HepG2 (cell line): ENCODE measurements at regions not wholly inside any gene's neighbourhood (a gene's known extent, or its start where the extent isn't known, plus 50 kb on each side); places are given as distances from the start of the nearest gene placed in this dataset.

Experiments used
- ATAC-seq: fragments of 200-7000 bp; cut with Tn5 transposase; 3 replicates; pipeline ENCODE4 v1.9.1; 2020; ENCODE audit warnings: mild to moderate bottlenecking, moderate library complexity
- BruUV-seq: library from RNA; stranded (reverse); fragments of 400-500 nt; replicated peaks from 2 replicates; lab custom pipeline; 2021; lab: Mats Ljungman, UMichigan
- CTCF ChIA-PET: fragments of 300-600 bp; formaldehyde crosslinking; extraction: SDS; loops from one replicate; lab custom pipeline; 2021; ENCODE audit warnings: low total read pairs, inconsistent platforms, low intra/inter-chr PET ratio; lab: Yijun Ruan, JAX
- POLR2A ChIA-PET: fragments of 350-600 bp; sonication (Branson Sonifier 250); formaldehyde crosslinking; loops from one replicate; lab custom pipeline; 2020; ENCODE audit warnings: antibody characterized with exemption, inconsistent platforms; lab: Yijun Ruan, JAX
- DNase-seq: peaks from one replicate; pipeline ENCODE4 v3.0.0-alpha.2; 2015; ENCODE audit warnings: low spot score
- FAIRE-seq: peaks from 3 replicates; lab custom pipeline; 2011; peaks lifted over from hg19 to GRCh38; lab: Jason Lieb, UNC
- H2AFZ ChIP-seq: one replicate; pipeline ENCODE4 v1.6.1; 2011; ENCODE audit warnings: low read length, inconsistent platforms
- H3K27ac ChIP-seq: fragments of 300-600 bp; 3 replicates; pipeline ENCODE4 v1.8.0; 2011; ENCODE audit warnings: mixed run types, mild to moderate bottlenecking, mixed read lengths, low read length, inconsistent platforms; ENCODE audit not compliant: insufficient read depth; ENCODE audit errors: extremely low read length
- H3K27me3 ChIP-seq, 2 experiments: fragments of 200-600 bp in 1 of 2; 2 replicates in 1 of 2; 3 replicates in 1 of 2; pipeline versions ENCODE4 v1.6.0 to v1.8.0; 2011; ENCODE audit warnings: low read length in 2 of 2, mild to moderate bottlenecking in 2 of 2, moderate library complexity in 2 of 2, inconsistent platforms in 1 of 2; ENCODE audit not compliant: insufficient read depth in 2 of 2, control insufficient read depth in 1 of 2
- H3K36me3 ChIP-seq, 2 experiments: fragments of 200-600 bp in 1 of 2; replicated peaks in 1 of 2; 2 replicates in 1 of 2; 3 replicates in 1 of 2; pipeline versions ENCODE4 v1.5.1 to v1.8.0; 2011; ENCODE audit warnings: low read length in 2 of 2, inconsistent platforms in 1 of 2; ENCODE audit not compliant: insufficient read depth in 2 of 2, control insufficient read depth in 1 of 2
- H3K4me1 ChIP-seq: 2 replicates; pipeline ENCODE4 v1.5.1; 2012; ENCODE audit warnings: low read length, inconsistent platforms; ENCODE audit not compliant: insufficient read depth
- H3K4me2 ChIP-seq: 2 replicates; pipeline ENCODE4 v1.6.0; 2011; ENCODE audit warnings: low read depth, low read length, inconsistent platforms
- H3K4me3 ChIP-seq, 3 experiments: fragments of 200-600 bp in 1 of 3; sonication (generic), shearing (Covaris generic) in 1 of 3; replicated peaks in 1 of 3; 2 replicates each; pipeline ENCODE4 v1.5.1; 2011 to 2016; ENCODE audit warnings: low read length in 3 of 3, inconsistent platforms in 2 of 3, low read depth in 2 of 3, mild to moderate bottlenecking in 2 of 3, control low read depth in 1 of 3, mixed read lengths in 1 of 3; ENCODE audit not compliant: insufficient read depth in 1 of 3
- H3K79me2 ChIP-seq: one replicate; pipeline ENCODE4 v1.6.1; 2011; ENCODE audit warnings: low read length, inconsistent platforms; ENCODE audit not compliant: insufficient read depth
- H3K9ac ChIP-seq: 2 replicates; pipeline ENCODE4 v1.6.0; 2011; ENCODE audit warnings: mild to moderate bottlenecking, low read depth, low read length, inconsistent platforms; ENCODE audit not compliant: insufficient read depth
- H3K9me3 ChIP-seq: 2 replicates; pipeline ENCODE4 v1.5.1; 2012; ENCODE audit warnings: mild to moderate bottlenecking, low read length
- H4K20me1 ChIP-seq: 2 replicates; pipeline ENCODE4 v1.6.0; 2011; ENCODE audit warnings: inconsistent platforms, mild to moderate bottlenecking, low read length, moderate library complexity; ENCODE audit not compliant: insufficient read depth
- ATF4 ChIP-seq, 2 experiments: fragments of 450-650 bp in 1 of 2; sonication (generic) in 1 of 2; formaldehyde crosslinking; IDR thresholded peaks; 2 replicates each; pipeline versions ENCODE4 v1.5.0 to v1.8.0; 2020 to 2022; ENCODE audit warnings: mild to moderate bottlenecking in 1 of 2, missing genetic modification reagents in 1 of 2
- CBFB ChIP-seq: sonication (generic); formaldehyde crosslinking; IDR thresholded peaks from 2 replicates; pipeline ENCODE4 v1.4.0; 2020; ENCODE audit warnings: missing genetic modification reagents
- MEF2D ChIP-seq: sonication (generic); formaldehyde crosslinking; IDR thresholded peaks from 2 replicates; pipeline ENCODE4 v1.5.1; 2020; ENCODE audit warnings: mild to moderate bottlenecking, missing genetic modification reagents
- MIER2 ChIP-seq: IDR thresholded peaks from 2 replicates; pipeline ENCODE4 v1.6.1; 2016; ENCODE audit warnings: missing biosample characterization, missing genetic modification reagents
- RFX1 ChIP-seq: fragments of 450-650 bp; IDR thresholded peaks from 2 replicates; pipeline ENCODE4 v1.6.1; 2017
- UBTF ChIP-seq: sonication (generic); formaldehyde crosslinking; IDR thresholded peaks from 2 replicates; pipeline ENCODE4 v1.4.0; 2020; ENCODE audit warnings: mild to moderate bottlenecking, missing genetic modification reagents
- ZNF24 ChIP-seq: fragments of 450-650 bp; IDR thresholded peaks from 2 replicates; pipeline ENCODE4 v1.6.1; 2017; ENCODE audit warnings: antibody characterized with exemption, mild to moderate bottlenecking
- ZNF264 ChIP-seq: sonication (generic); formaldehyde crosslinking; IDR thresholded peaks from 2 replicates; pipeline ENCODE4 v1.4.0; 2020; ENCODE audit warnings: missing genetic modification reagents
- ZNF737 ChIP-seq: sonication (generic); formaldehyde crosslinking; IDR thresholded peaks from 2 replicates; pipeline ENCODE4 v1.5.0; 2020; ENCODE audit warnings: missing genetic modification reagents, mild to moderate bottlenecking, borderline replicate concordance
- WGBS: methylation state at CpG from one replicate; pipeline ENCODE4 v1.1.6; 2017; ENCODE audit warnings: low lambda C conversion rate; 5-methylcytosine and 5-hydroxymethylcytosine counted together
- in situ Hi-C: cut with HindIII; loops from 2 replicates; pipeline ENCODE4 v1.10.0; 2017; ENCODE audit warnings: low pct_unique_long_range_greater_than_20kb; ENCODE audit not compliant: extremely low pct_ligation_motif_present
- intact Hi-C: fragments of 100-400 bp; cut with micrococcal nuclease; formaldehyde crosslinking; loops from one replicate; pipeline ENCODE4 v1.10.0; 2022; ENCODE audit not compliant: unreplicated experiment
- TF ChIP-seq, protein P1 (sequence below): sonication (generic); formaldehyde crosslinking; IDR thresholded peaks from 2 replicates; pipeline ENCODE4 v1.8.0; 2022; ENCODE audit warnings: missing genetic modification reagents, mild to moderate bottlenecking, moderate library complexity, borderline replicate concordance
- TF ChIP-seq, protein P2 (sequence below): sonication (generic); formaldehyde crosslinking; IDR thresholded peaks from 2 replicates; pipeline ENCODE4 v1.4.0; 2020; ENCODE audit warnings: low read depth, missing genetic modification reagents
- TF ChIP-seq, protein P3 (sequence below): sonication (generic); formaldehyde crosslinking; IDR thresholded peaks from 2 replicates; pipeline ENCODE4 v1.5.1; 2020; ENCODE audit warnings: missing genetic modification reagents, mild to moderate bottlenecking, borderline replicate concordance

DNA sequence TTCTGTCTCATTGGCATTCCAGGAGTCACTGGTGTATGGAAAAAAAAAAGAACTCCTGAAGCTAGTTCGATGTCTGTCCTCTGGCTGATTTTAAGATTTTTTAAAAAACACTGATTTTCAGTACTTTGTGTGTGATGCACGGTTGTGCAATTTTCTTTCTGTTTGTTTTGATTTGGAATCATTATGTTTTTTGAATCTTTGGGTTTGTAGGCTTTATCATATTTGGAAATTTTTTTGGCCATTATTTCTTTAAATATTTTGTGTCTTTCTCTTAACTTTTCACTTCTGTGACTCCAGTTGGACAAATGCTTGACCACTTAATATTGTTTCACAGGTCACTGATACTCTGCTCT lies 327.2 kb downstream of the BCKDHB start (continued):
- TF ChIP-seq, protein P1, sequence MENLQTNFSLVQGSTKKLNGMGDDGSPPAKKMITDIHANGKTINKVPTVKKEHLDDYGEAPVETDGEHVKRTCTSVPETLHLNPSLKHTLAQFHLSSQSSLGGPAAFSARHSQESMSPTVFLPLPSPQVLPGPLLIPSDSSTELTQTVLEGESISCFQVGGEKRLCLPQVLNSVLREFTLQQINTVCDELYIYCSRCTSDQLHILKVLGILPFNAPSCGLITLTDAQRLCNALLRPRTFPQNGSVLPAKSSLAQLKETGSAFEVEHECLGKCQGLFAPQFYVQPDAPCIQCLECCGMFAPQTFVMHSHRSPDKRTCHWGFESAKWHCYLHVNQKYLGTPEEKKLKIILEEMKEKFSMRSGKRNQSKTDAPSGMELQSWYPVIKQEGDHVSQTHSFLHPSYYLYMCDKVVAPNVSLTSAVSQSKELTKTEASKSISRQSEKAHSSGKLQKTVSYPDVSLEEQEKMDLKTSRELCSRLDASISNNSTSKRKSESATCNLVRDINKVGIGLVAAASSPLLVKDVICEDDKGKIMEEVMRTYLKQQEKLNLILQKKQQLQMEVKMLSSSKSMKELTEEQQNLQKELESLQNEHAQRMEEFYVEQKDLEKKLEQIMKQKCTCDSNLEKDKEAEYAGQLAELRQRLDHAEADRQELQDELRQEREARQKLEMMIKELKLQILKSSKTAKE (CRISPR knock-in tag): no peak
- no peak for TF ChIP-seq MEF2D

GRCh38 chr6:80433010-80433672 lies 326.7 kb downstream of the BCKDHB start:
- peaks cover 14% of the 10 kb centered on the region for H3K4me1 ChIP-seq
- in situ Hi-C loops (no loop called here), intact Hi-C loops (no loop called here)
- no peak for FAIRE-seq
- ChIA-PET CTCF (no interaction called here), POLR2A (no interaction called here)
- H3K27me3 ChIP-seq: no peaks in the 10 kb centered on the region
- no peaks in the 10 kb centered on the region for H4K20me1 ChIP-seq
- DNase-seq: peak; percentile 4
- peak; percentile 89 for ATAC-seq
- H3K27ac ChIP-seq: no peak overlapping the region
- H3K4me2 ChIP-seq: peak overlapping the region; percentile 53
- no peaks in the 10 kb centered on the region for H3K79me2 ChIP-seq
- no peak overlapping the region for H2AFZ ChIP-seq
- peak overlapping the region in 1 of 3 experiments; percentile 16; a peak in 2 of 6 replicates for H3K4me3 ChIP-seq
- no peak overlapping the region for H3K9ac ChIP-seq
- H3K36me3 ChIP-seq: no peaks in the 10 kb centered on the region
- WGBS: 2% methylated on average over 6 of the region's 10 CpGs
- H3K9me3 ChIP-seq: no peaks in the 10 kb centered on the region
- BruUV-seq: no TSS peak
- TF ChIP-seq, protein P2, sequence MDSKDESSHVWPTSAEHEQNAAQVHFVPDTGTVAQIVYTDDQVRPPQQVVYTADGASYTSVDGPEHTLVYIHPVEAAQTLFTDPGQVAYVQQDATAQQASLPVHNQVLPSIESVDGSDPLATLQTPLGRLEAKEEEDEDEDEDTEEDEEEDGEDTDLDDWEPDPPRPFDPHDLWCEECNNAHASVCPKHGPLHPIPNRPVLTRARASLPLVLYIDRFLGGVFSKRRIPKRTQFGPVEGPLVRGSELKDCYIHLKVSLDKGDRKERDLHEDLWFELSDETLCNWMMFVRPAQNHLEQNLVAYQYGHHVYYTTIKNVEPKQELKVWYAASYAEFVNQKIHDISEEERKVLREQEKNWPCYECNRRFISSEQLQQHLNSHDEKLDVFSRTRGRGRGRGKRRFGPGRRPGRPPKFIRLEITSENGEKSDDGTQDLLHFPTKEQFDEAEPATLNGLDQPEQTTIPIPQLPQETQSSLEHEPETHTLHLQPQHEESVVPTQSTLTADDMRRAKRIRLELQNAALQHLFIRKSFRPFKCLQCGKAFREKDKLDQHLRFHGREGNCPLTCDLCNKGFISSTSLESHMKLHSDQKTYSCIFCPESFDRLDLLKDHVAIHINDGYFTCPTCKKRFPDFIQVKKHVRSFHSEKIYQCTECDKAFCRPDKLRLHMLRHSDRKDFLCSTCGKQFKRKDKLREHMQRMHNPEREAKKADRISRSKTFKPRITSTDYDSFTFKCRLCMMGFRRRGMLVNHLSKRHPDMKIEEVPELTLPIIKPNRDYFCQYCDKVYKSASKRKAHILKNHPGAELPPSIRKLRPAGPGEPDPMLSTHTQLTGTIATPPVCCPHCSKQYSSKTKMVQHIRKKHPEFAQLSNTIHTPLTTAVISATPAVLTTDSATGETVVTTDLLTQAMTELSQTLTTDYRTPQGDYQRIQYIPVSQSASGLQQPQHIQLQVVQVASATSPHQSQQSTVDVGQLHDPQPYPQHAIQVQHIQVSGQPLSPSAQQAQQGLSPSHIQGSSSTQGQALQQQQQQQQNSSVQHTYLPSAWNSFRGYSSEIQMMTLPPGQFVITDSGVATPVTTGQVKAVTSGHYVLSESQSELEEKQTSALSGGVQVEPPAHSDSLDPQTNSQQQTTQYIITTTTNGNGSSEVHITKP: no peak
- TF ChIP-seq ZNF737 (CRISPR knock-in tag) (no peak), ZNF264 (CRISPR knock-in tag) (no peak), UBTF (CRISPR knock-in tag) (no peak), CBFB (no peak), ZNF24 (no peak), RFX1 (no peak), MIER2 (CRISPR knock-in tag) (no peak), ATF4 (CRISPR knock-in tag; IDR thresholded peaks at IDR 0.05) (no peak)
- TF ChIP-seq, protein P3, sequence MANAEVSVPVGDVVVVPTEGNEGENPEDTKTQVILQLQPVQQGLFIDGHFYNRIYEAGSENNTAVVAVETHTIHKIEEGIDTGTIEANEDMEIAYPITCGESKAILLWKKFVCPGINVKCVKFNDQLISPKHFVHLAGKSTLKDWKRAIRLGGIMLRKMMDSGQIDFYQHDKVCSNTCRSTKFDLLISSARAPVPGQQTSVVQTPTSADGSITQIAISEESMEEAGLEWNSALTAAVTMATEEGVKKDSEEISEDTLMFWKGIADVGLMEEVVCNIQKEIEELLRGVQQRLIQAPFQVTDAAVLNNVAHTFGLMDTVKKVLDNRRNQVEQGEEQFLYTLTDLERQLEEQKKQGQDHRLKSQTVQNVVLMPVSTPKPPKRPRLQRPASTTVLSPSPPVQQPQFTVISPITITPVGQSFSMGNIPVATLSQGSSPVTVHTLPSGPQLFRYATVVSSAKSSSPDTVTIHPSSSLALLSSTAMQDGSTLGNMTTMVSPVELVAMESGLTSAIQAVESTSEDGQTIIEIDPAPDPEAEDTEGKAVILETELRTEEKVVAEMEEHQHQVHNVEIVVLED (CRISPR knock-in tag): no peak
